ENCODE measurements at regions not wholly inside any gene's neighbourhood (a gene's known extent, or its start where the extent isn't known, plus 50 kb on each side); places are given as distances from the start of the nearest gene placed in this dataset.

DNA sequence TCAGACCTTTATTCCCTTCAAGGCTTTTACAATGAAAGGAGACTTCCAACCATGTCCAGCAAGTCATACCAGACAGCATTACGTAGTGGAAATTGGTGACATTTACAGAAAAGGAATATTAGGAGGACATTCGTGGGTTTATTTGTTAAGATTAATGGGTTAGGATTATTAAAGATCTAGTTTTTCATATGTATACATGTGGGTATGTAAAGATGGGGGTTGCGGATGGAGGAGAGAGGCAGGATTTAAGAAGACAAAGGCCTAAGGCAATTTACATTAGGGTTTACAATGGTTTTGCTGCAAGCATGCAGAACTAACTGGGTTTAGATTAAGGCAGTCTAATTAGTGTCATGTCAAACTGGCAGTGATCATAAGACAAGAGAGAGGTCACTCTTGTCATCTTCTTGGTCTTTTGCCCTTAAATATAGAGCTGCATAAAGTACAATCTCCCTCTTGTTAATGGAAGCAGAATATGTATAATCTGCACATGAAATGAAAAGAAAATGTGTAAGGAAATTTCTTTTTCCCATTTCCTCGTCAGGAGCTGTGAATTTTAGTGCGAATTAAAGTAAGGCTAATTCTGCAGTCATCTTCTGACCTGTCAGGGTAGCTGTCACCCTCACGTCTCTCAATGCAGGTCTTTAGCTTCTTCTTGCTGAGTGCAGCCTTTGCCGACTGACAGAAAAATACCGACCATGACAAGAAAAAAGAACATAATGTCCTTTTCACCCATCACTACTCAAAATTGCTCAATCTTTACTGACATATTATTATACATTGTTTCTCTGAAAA lies 258.9 kb upstream of the MEIS2 start:
- DNase-seq (ENCODE audit: extremely low read depth, low read depth), result no peak
- H3K4me3 ChIP-seq (replicated peaks; ENCODE audit: low read depth, low read length), result no peak overlapping the region
- TF ChIP-seq, protein P1, sequence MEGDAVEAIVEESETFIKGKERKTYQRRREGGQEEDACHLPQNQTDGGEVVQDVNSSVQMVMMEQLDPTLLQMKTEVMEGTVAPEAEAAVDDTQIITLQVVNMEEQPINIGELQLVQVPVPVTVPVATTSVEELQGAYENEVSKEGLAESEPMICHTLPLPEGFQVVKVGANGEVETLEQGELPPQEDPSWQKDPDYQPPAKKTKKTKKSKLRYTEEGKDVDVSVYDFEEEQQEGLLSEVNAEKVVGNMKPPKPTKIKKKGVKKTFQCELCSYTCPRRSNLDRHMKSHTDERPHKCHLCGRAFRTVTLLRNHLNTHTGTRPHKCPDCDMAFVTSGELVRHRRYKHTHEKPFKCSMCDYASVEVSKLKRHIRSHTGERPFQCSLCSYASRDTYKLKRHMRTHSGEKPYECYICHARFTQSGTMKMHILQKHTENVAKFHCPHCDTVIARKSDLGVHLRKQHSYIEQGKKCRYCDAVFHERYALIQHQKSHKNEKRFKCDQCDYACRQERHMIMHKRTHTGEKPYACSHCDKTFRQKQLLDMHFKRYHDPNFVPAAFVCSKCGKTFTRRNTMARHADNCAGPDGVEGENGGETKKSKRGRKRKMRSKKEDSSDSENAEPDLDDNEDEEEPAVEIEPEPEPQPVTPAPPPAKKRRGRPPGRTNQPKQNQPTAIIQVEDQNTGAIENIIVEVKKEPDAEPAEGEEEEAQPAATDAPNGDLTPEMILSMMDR (IDR thresholded peaks at IDR 0.05; ENCODE audit: low read depth, low read length, missing control alignments), result no peak

DNA sequence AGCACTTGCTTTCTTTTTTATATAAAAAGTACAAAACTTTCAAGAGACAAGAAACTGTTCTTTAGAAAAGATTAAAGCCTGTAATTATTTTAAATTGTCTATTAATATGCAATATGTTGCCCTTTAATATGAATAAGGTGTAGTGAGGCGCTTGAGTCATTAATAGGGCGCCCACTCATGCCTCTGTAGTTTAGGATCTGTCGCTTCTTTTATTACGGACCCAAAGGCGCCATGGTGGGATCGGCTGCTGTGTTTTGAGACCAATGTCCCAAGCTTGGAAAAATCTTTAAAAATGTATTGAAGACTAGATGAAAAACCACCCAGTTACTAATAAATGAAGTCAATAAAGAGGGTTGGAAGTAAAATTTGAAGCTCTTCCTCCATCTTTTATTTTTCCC lies 259.5 kb upstream of the MEIS2 start:
- TF ChIP-seq, protein P1 (IDR thresholded peaks at IDR 0.05; ENCODE audit: low read depth, low read length, missing control alignments), result no peak
- no peak overlapping the region for H3K4me3 ChIP-seq (replicated peaks; ENCODE audit: low read depth, low read length)
- no peak for DNase-seq (ENCODE audit: extremely low read depth, low read depth)

DNA sequence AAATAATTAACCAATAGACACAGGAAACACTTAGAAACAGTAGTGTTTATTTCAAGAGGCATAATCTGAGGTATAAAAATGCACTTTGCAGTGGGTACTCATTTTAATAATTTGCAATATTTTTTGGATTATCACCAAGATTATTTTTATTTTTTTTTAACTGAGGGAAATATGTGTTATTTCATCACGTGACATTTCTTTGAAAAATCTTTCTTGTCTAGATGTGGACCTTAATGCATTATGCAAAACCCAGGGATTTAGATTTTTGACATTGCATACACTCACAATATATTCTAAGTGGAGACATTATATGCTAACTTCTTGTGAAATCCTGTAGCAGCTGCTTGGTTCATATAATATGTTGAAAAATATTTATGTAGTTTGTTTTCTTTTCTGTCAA lies 260.4 kb upstream of the MEIS2 start:
- TF ChIP-seq, protein P1 (IDR thresholded peaks at IDR 0.05; ENCODE audit: low read depth, low read length, missing control alignments), result no peak
- no peak for DNase-seq (ENCODE audit: extremely low read depth, low read depth)
- no peak overlapping the region for H3K4me3 ChIP-seq (replicated peaks; ENCODE audit: low read depth, low read length)

DNA sequence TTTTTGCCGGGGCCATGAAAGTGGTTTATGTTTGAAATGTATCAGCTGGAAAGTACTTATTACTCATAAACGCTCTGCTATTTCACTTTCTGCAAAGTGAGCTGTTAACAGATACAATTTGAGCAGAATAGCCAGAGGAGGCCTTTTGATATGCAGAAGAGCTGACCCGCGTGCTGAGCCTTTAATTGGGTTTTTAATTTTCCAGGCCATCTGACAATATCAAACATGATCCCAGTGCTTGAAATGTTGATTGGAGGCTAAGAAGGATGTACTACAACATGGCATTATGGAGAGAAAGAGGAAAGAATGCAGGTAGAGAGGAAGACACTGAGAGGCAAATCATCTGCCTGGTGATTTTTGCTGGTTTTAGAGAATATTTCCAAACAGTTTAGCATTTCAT lies 261.3 kb upstream of the MEIS2 start:
- no peak overlapping the region for H3K4me3 ChIP-seq (replicated peaks; ENCODE audit: low read depth, low read length)
- no peak for DNase-seq (ENCODE audit: extremely low read depth, low read depth)
- TF ChIP-seq, protein P1 (IDR thresholded peaks at IDR 0.05; ENCODE audit: low read depth, low read length, missing control alignments), result no peak

DNA sequence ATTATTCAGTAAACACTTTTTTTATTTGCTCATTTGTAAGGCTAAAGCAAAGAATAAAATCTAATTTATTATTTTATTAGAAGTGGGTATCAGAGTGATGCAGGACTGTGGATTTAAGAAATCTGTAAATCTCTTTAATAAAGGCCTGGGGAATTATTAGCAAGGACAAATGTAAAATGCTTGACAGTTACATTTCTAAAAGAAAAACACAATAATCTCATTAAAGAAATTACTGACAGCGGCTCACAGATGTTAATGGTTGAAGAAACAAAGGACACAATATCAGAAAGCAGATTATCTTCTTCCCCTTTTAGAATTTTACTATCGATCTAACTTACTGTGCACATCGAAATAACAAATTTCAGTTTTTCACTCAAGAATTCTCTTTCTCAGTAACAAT lies 262.1 kb upstream of the MEIS2 start:
- TF ChIP-seq, protein P1 (IDR thresholded peaks at IDR 0.05; ENCODE audit: low read depth, low read length, missing control alignments), result no peak
- H3K4me3 ChIP-seq (replicated peaks; ENCODE audit: low read depth, low read length), result no peak overlapping the region
- DNase-seq (ENCODE audit: extremely low read depth, low read depth), result no peak

DNA sequence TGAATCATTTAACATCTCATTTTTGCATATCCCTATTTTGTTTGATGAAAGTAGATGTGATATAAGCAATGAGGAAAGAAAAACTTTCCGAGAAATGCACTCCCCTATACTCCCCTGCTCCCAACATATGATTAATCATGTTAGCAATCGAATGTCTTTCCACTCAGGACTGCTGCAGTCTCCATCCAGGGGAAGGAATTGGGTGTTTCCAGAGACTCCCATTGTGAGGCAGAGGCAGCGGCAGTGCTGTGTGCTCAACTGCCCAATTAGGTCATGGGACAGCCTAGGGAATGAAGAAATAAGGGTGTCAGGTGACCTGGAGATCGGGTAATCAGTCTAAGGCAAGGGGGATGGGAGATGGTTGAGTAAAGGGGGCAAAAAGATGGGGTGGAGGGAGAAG lies 268.6 kb upstream of the MEIS2 start:
- H3K4me3 ChIP-seq (replicated peaks; ENCODE audit: low read depth, low read length), result no peak overlapping the region
- TF ChIP-seq, protein P1 (IDR thresholded peaks at IDR 0.05; ENCODE audit: low read depth, low read length, missing control alignments), result no peak
- no peak for DNase-seq (ENCODE audit: extremely low read depth, low read depth)

DNA sequence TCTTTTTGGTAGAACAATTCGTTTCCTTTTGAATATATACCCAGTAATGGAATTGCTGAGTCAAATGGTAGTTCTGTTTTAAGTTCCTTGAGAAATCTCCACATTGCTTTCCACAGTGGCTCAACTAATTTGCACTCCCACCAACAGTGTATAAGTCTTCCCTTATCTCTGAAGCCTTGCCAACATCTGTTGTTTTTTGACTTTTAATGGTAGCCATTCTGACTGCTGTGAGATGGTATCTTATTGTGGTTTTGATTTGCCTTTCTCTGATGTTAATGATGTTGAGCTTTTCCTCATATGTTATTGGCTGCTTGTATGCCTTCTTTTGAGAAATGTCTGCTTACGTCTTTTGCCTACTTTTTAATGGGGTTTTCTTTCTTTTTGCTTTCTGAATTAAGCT lies 270.6 kb upstream of the MEIS2 start:
- TF ChIP-seq, protein P1 (IDR thresholded peaks at IDR 0.05; ENCODE audit: low read depth, low read length, missing control alignments), result no peak
- no peak for DNase-seq (ENCODE audit: extremely low read depth, low read depth)
- H3K4me3 ChIP-seq (replicated peaks; ENCODE audit: low read depth, low read length), result no peak overlapping the region
